K562 (cell line): ENCODE measurements at regions not wholly inside any gene's neighbourhood (a gene's known extent, or its start where the extent isn't known, plus 50 kb on each side); places are given as distances from the start of the nearest gene placed in this dataset.

Experiments
- CHD2 ChIP-seq: IDR thresholded peaks from 2 replicates; pipeline ENCODE4 v1.6.1; 2011; ENCODE audit warnings: low read depth, low read length
- CTCF ChIP-seq, 3 experiments: IDR thresholded peaks in 2 of 3; conservative IDR thresholded peaks in 1 of 3; 2 replicates each; pipeline ENCODE4 v1.5.1; 2011 to 2012; ENCODE audit warnings: low read length in 3 of 3, mild to moderate bottlenecking in 3 of 3, control low read depth in 2 of 3, improper control_type of control experiment in 1 of 3, inconsistent platforms in 1 of 3, low read depth in 1 of 3, mixed read lengths in 1 of 3, moderate library complexity in 1 of 3; ENCODE audit not compliant: insufficient read depth in 2 of 3
- HCFC1 ChIP-seq: IDR thresholded peaks from 2 replicates; pipeline ENCODE4 v1.6.1; 2012; ENCODE audit warnings: low read depth, low read length, improper control_type of control experiment
- KLF10 ChIP-seq: fragments of 250-450 bp; sonication (Bioruptor Pico); IDR thresholded peaks from 2 replicates; pipeline ENCODE4 v1.6.1; 2021; ENCODE audit warnings: matching md5 sums
- NCOA2 ChIP-seq, 2 experiments: fragments of 450-650 bp; IDR thresholded peaks; 2 replicates each; pipeline ENCODE4 v1.6.1; 2018; ENCODE audit warnings: mild to moderate bottlenecking in 2 of 2, moderate library complexity in 1 of 2; ENCODE audit not compliant: partially characterized antibody in 2 of 2
- REST ChIP-seq, 2 experiments: fragments of 450-650 bp; formaldehyde crosslinking in 1 of 2; IDR thresholded peaks; 2 replicates each; pipeline versions ENCODE4 v1.4.0 to v1.6.1; 2014 to 2020; ENCODE audit warnings: mild to moderate bottlenecking in 2 of 2, borderline replicate concordance in 1 of 2, low read depth in 1 of 2
- SMC3 ChIP-seq: conservative IDR thresholded peaks from 2 replicates; pipeline ENCODE4 v1.6.1; 2011; ENCODE audit warnings: low read depth, low read length, improper control_type of control experiment; ENCODE audit not compliant: insufficient read depth
- SNRNP70 ChIP-seq: fragments of 200-400 bp; formaldehyde crosslinking; optimal IDR thresholded peaks from 2 replicates; pipeline ENCODE3; 2017; ENCODE audit warnings: low read depth, low read length
- THRA ChIP-seq: fragments of 450-650 bp; IDR thresholded peaks from 2 replicates; pipeline ENCODE4 v1.6.1; 2017; ENCODE audit warnings: mild to moderate bottlenecking, moderate library complexity
- ZNF274 ChIP-seq: IDR thresholded peaks from 2 replicates; pipeline ENCODE4 v1.6.1; 2011; ENCODE audit warnings: low read depth, mild to moderate bottlenecking, low read length, moderate library complexity, borderline replicate concordance
- ZNF586 ChIP-seq: fragments of 450-650 bp; formaldehyde crosslinking; conservative IDR thresholded peaks from 2 replicates; pipeline ENCODE4 v1.4.0; 2020; ENCODE audit warnings: mild to moderate bottlenecking, moderate library complexity

DNA sequence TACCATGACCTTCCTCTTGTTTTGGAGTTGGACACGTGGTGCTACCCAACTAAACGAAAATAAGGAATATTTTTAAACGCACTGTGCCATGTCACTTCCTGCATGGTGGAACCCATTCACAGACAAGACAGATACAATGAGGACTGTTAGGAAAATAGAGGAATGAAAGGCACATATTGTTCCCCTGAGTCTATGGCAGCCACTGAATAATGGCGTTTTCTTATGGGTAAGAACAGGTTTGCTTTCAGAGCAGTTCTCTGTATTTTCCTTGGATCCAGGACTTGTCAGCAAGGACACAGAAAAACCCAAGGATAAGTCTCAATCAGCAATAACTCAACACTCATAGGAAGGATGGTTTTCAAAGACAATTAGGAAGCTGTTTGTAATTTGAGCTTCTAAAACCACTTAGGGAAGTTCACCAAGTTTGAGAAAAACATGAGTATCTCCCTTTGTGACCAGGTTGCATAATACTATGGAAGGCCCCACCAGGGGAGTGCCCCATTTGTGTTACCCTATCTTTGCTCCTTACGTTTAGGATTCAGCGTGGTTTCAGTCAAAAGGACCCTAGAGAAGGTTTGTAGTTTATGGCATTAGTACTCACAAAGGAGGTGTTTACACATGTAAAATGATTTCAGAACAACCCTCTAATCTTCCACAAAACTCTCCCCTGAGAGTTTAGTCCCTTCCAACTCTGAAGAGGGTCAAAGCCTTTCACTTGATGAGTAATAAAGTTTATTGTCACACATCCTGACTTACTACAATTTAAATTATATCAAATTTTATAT, 487.2 kb upstream of the ATP11B start:
- TF ChIP-seq REST (IDR thresholded peaks at IDR 0.05; ENCODE audit: borderline replicate concordance) (no peak), REST (CRISPR knock-in tag; IDR thresholded peaks at IDR 0.05; ENCODE audit: low read depth) (no peak), SNRNP70 (no peak), ZNF586 (no peak), KLF10 (CRISPR knock-in tag) (no peak), SMC3 (no peak), CHD2 (no peak), CTCF (IDR thresholded peaks at IDR 0.05 in 2 of 3, conservative IDR thresholded peaks at IDR 0.05 in 1 of 3; ENCODE audit: insufficient read depth in 2 of 3, low read depth in 1 of 3, low read length in 3 of 3) (no peak), NCOA2 (IDR thresholded peaks at IDR 0.05; ENCODE audit: partially characterized antibody in 2 of 2) (no peak), HCFC1 (no peak), THRA (no peak), ZNF274 (no peak)
